ENCODE measurements at regions not wholly inside any gene's neighbourhood (a gene's known extent, or its start where the extent isn't known, plus 50 kb on each side); places are given as distances from the start of the nearest gene placed in this dataset.
"Not testable (repeated sequence)": the region's sequence is repeated elsewhere in the genome, so short reads cannot be mapped to it uniquely, and the experiment has no call there.

DNA sequence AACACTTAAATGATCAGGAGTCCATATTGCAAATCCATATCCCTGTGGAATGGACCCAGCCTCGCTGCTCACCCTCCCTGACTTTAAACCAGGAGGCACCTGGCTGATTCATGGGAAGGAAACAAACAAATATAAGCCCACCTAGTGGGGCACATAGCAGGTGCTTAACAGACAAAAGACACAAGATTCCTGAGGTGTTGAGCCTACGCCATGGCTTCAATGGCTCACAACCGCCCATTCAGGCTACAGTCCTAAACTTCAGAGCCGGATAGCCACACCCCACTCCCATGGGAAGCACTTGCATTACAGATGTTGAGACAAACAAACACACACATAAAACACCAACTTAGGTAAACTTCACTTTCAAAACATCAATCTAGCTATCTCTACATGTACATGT is 359.9 kb downstream of the ICE1 start:
- DNase-seq: no peak

DNA sequence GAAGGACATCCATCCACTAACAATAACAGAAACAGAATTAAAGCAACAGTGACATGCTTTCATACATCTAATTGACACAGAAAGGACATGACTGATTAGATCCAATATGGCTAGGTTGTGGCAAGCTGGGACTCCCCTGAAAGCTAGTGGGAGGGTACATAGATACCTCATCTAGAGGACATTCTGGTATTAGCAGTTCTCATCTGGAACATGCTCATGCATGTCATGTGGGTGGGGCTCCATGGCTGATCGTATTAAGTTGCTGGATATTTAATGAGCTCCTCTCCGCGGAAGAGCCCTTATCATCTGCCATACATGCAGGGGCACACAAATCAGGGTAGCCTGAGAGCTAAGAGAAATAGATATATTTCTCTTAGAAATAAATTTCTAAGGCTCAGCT is 358.9 kb downstream of the ICE1 start:
- no peak for DNase-seq

DNA sequence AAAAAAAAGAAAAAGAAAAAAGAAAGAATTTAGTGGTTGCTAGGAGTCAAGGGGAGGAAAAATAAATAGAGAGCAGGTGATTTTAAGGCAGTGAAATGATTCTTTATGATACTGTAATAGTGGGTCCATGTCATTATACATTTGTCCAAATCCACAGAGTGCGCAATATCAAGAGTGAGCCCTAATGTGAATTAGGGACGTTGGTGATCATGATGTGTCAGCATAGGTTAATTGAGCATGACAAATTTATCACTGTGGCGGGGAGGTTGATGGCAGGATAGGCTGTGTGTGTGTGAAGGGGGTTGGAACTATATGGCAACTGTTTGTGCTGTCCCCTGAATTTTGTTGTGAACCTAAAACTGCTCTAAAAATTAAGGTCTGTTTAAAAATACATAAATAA is 357.8 kb downstream of the ICE1 start:
- DNase-seq: no peak

DNA sequence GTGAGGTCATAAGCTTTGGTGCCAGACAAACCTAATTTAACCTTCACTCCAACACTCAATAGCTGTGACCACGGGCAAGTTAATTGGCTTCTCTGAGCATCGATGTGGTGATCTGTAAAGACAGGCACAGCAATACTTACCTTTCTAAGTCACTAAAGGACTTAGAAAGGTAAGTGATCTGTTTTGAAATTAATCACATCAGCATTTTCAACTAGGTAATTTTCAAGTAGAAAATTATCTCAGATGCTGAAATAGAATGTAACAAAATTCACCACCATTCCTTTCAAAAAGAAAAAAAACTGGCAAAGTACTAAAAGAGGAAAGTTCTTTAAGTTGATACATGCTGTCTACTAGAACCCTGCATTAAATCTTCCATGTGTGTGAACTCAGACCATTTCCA is 354.5 kb downstream of the ICE1 start:
- no peak for DNase-seq

DNA sequence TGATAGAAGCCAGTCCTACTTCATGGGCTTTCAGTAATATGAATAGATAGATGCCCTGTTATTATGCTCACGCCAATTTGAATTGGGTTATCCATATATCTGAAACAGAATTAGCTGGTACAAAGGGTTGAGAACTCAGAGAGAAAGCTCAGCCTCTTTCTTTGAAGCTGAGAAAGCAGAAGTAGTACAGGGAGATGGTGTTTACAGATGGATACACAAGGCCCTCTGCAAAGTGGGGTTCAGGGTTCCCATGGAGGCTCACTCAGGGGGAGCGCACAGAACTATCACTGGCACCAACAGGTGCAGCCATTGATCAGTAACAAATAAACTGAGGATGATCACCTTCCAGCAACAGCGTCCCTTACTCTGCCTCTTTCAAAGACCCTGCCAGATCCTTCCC is 349.7 kb downstream of the ICE1 start:
- no peak for DNase-seq

DNA sequence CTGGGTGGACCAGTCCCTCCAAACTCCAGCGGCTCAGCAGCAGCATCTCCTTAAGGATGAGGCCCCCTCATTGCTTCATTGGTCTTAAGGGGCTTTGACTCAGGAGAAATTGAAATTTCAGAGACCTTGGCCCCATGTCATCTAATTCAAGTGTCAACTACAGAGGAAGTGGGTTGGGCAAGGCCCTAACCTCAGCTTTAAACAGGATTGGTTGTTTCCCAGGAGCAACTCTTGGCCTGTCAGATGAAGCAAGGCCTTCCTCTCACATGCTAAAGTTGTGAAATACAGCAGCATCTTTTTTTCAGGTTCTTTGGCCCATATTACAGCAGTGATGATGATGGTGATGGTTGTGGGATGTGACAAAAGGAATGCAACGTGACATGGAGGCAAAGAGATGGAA is 348.3 kb downstream of the ICE1 start:
- DNase-seq: no peak

DNA sequence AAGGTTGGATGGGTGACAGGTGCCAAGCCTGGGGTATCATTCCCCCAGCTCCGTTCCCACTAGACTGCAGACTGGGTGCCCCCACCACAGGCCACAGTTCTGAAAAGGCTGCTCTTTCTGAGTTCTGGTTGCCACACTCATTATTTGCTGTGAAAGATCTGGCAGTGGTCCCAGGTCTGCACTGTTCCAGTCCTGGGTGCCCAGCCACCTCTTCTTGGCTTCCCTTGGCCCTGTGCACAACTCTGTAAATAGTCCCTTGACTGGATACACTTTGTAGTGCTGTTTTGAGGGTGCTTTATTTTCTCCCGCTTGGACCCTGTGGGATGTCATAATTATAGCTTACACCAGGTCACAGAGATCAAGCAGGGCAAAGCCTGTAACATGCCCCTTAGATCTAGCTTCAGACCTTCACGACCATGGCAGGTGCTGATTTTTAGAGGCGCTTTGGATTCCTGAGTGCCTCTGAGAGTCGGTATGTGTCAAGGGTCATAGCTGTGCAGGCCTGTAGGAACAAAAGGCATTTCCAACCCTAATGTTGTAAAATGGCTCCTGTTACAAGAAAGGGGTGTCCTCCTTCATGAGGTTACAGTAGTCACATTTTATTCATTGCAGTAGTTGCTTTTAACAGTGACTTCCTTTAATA is 344.9 kb downstream of the ICE1 start:
- no peak for DNase-seq

DNA sequence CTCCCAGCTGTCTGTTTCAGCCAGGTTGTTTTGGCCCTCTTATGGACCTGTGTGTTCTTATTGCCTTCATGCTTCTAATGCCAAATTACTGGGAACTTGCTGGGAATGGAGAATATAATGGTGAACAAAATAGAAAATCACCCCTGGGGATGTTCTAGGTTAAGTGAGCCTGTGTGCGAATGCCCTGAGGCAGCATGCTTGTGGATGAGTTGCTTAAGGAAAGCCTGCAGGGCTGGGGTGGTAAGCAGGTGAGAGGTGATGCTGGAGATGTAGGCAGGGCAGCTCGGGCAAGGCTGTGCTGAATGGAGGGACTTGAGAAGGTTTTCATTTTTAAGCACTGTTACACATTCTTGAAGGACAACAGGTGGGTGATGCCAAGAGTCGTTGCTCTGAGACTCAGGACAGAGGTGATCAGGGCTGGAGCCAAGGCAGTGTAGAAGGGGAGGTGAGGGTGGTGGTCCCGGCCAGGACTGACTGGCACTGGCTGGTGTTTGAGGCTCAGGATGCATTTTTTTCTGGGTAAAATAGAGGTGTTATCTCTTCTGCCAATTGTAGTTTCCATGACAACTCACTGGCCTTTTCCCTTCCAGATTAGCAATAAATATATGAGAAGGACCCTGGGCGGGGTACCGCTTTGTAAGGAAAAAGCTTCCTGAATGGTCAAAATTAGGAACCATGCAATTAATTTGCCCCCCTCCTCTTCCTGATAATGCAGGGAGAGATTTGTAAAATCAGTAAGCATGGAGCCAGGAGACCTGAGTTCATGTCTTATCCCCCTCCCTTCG is 342.8 kb downstream of the ICE1 start:
- DNase-seq: no peak

DNA sequence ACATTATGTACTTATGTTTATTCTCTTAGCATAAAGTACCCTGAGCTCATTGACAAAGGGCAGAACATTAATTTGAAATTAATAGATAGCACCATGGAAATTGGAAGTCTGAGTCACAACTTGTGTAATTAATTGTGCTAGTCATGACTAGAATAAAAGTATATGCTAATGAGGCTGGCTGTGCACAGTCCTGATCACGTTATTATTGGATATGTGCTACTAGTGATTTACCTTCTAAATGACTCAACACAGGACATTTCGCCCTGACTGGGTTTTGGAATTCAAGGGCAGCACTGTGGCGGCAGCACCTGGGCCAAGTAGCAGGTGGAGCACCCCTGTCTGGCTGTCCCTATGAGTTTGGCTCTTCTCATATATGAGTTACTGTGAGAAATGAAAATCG is 341.8 kb downstream of the ICE1 start:
- DNase-seq: no peak

DNA sequence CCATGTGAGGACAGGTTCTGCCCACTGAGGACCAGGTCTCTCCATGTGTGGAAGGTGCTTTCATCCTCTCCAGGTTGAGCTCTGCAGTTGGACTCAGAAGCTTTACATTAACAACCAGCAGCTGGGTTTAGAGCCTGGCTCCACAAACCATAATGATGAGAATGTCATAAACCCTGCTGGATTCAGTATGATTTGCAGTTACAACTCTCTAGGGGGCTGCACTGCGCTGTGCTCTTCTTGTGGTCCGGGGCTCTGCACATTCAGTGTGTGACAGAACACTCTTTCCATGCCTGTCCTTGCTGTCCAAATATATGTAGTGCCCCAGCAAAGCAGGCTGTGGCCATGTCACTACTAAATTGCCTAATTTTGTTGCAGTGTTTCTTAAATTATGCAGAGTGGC is 334.3 kb downstream of the ICE1 start:
- no peak for DNase-seq

DNA sequence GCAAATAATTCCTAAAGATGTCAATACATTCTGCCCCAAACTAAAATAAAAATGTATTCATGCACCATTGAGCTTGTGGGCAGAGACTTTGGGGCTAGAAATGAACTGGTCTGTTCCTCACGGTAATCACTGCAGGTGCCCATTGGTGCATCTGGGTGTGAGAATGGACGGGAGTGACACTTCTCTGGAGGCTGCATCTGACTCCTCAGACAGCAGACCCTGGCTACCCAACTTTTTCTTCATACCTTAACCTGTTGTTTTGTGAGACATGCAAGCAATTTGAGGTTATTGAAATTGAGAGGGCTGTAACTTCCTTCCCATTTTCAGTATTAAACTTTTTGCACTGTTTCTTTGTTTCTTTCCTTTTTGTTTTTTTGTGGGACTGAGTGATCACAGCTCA is 333.4 kb downstream of the ICE1 start:
- no peak for DNase-seq

DNA sequence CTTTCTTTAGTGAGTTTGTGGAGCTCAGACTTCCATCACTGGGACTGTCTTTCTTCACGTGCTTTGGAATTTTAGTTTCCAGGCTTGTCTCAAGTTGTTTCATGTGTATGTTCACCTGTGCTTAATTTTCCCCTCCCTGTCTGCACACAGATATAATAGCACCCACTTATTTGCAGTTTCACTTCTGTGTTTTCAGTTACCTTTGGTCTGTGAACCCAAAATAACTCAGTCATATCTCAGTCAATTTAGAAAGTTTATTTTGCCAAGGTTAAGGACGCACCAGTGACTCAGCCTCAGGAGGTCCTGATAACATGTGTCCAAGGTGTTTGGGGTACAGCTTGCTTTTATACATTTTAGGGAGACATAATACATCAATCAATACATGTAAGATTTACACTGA is 330.4 kb downstream of the ICE1 start:
- no peak for DNase-seq

DNA sequence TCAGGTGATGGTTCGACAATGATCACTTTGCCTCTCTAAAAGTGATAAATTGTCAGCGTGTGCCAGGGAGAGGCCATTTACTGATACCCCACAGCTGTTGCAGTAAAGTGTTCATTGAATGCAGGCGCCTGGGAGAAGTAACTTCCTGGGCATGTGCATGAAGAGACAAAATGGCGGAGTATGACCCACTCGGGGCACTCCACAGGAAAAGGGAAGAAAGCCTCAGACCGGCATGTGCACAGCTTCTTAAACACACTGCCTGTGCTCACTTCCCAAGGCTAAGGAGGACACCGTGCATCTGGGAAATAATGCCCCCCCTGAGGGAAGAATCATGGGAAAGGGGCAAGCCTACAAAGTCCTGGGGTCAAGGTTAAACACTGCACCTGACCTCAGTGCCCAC is 329.5 kb downstream of the ICE1 start:
- peak; percentile 53 for DNase-seq

DNA sequence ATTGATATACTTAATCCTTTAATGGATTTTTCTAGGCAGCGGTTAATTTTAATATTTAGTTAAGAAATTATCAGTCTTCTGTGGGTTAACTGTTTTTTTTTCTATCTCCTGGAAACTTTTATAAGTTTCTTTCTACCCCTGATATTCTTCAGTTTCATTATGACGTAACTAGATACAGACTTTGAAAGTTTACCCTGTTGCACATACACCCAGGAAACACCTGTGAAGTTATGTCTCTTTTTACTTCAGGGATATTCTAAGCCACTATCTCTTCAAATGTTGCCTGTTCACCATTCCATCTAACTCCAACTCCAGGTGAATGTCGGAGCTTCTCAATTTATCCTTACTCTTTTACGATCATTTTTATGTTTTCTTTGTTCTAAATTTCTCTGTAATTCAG is 329.0 kb downstream of the ICE1 start:
- DNase-seq: no peak

DNA sequence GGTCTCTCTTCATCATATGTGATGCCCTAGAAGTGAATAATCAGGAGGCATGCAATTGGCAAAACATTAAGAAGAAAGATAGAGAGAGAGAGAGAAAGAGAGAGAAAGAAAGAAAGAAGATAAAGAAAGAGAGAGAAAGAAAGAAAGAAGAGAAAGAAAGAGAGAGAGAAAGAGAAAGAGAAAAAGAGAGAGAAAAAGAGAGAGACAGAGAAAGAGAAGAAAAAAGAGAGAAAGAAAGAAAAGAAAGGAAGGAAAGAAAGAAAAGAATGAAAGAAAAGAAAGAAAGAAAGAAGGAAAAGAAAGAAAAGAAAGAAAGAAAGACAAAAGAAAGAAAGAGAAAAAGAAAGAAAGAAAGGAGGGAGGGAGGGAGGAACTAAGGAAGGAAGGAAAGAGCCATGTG is 318.9 kb downstream of the ICE1 start:
- no peak for DNase-seq

DNA sequence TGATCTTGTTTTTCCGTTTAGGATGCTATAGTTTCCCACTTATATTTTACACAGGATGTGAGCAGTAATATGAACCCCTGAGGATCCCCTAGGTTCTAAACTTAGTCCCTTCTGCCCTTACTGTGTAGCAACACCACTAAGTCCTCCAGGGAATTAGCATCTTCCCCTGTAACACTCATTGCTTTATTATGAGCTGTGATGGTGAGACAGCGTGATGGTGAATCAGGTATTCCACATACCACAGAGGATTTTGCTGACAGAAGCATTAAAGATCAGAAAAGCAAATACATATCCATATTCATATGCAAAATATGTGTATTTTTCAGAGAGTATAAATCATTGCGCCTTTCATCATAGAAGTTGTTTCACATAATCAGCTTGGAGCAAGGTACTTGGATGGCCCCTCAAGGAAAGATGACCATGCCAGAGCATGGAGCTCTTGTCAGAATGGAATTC is 317.0 kb downstream of the ICE1 start:
- no peak for DNase-seq

DNA sequence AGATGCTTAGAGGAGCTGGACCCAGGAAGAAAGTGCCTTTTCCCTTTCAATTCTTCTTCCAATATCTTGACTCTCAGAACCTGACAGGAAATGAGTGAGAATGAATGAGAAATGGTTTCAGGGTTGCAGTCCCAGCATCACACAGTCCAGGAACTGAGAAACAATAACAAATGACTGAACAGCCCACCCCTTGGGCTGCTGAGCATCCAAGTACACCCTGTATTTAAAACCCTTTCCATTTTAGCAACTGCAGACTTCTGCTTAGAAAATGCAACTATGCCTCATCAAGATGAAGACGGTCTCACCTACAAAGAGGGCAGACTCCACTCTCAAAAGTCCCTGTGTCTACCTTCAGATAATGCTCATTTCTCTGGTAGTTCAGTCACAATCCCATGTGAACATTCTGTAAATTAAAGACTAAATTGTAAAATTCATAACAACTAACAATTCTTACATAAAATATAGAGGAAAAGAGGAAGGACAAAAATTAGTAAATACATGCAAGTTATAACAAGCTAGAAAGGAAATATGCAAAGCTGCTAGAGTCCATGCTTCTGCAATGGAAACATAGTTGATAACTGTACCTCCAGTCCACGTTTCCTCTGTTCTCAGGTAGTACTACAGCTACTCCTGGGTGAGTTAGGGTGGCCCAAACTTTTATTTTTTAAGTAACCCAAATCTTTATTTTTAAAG is 316.5 kb downstream of the ICE1 start:
- no peak for DNase-seq

DNA sequence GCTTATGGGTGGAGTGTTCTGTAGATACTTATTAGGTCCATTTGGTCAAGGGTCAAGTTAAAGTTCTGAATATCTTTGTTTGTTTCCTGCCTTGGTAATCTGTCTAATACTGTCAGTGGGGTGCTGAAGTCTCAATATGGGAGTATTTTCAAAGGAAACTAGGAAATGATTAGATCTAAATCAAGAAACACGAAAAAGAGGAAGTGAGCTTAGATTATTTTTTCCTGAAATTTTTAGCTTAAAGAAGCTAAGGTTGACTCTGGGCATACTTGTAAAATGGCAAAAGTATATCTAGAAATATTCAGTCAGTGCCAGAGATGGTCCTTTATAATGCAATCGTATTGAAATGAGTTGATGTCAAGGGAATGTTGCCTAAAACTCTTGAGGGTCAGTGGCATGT is 313.5 kb downstream of the ICE1 start:
- no peak for DNase-seq

DNA sequence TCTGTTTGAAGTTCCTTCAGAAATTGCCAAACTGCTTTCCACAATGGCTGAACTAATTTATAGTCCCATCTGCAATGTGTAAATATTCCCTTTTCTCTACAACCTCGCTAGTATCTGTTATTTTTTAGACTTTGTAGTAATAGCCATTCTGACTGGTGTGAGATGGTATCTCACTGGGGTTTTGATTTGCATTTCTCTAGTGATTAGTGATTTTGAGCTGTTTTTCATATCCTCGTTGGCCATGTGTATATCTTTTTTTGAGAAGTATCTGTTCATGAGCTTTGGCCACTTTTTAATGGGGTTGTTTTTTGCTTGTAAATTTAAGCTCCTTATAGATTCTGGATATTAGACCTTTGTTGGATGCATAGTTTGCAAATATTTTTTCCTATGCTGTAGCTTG is 310.6 kb downstream of the ICE1 start:
- DNase-seq: not testable (repeated sequence)

DNA sequence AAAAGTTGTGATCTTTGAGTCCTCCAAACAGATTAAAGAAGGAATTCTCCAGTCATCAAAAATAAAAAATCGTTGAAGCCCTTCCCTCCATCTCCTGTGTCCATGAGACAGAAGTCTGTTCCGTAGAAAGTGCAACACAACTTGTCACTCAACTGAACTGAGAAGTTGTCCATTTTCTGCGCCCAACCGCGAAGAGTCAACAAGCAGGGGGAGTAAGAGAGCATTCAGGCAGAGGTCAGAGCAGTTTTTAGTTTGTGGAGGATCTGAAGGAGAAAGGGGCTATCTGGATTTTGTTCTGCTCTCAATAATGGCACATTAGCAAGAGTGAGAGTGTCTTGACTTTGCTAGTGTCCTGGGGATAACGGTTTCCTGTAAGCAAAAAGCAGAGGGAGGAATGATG is 303.9 kb downstream of the ICE1 start:
- no peak for DNase-seq

DNA sequence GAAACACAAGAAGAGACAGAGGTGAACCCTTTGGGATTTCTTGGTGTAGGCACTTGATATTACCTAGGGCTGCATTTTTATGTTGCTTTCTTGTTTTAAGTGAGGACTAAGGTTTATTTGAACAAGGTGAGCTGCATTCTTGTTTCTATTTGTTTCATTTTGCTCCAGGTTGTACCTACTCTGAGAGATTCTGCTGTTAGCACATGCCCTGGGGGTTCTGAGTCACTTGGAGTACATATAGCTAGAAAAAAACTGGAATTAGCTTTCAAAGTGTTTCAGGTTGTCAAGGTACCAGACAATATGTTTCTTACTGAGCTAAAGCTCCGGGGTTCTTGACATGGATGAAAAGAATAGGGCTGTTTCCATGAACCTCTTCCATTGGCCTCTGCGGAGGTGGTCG is 299.4 kb downstream of the ICE1 start:
- peak; percentile 10 for DNase-seq

DNA sequence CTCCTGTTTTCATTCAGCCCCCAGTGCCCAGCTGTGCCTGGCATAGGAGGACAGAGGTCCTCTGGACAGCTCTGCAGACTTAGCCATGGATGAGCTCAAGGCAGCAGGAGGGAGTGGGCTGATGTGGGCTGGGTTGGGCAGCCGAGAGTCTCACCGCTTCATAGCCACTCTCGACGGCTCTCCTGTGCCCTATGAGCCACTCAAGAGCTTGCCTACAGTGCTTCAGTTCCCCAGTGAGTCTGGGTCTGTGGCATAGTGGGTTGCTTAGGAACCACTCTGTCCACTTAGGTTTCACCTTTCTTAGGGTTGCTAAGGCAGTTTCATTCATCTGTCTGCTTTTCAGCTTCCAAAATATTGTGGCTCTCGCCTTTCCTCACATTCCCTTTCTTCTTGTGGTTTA is 296.8 kb downstream of the ICE1 start:
- no peak for DNase-seq

DNA sequence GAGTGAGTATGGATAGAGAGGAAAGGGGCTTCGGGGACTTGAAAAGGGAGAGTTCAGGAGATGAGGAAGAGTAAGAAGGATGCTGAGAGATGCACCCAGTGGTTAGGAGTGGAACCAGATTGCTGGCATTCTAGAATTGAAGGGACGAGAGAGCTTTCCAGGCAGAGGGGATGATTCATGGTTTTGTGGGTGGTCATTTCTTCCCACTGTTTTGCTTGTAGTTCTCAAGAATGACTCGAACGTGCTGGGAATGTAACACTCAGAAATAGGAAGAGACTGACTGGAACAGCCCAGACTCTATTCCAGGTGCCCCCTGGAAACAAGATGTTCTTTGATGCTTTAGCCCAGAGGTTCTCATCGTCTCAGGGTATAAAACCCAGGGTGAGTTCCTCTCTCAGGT is 294.2 kb downstream of the ICE1 start:
- DNase-seq: no peak

DNA sequence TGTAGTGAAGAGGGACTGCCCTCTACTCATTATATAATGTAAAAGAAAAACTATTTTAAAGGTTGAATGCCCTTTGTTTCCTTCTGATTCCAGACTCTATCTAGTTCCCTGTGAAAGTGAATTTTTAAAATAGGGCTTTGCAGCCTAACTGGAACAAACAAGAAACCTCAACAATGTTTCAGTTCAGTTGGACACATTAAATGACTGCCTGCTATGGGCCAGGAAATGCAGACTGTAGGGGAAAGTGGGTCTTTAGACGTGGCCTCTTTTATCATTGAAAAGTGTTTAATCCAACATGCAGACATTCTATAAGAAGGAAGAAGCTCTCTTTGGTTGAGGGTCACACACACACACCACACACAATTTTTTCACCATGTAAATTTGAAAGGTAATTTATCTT is 289.1 kb downstream of the ICE1 start:
- no peak for DNase-seq
